NCI-H146 treated with DMSO at 0.1 percent for 48 hours (cell line): ENCODE measurements at regions not wholly inside any gene's neighbourhood (a gene's known extent, or its start where the extent isn't known, plus 50 kb on each side); places are given as distances from the start of the nearest gene placed in this dataset.
"Not testable (repeated sequence)": the region's sequence is repeated elsewhere in the genome, so short reads cannot be mapped to it uniquely, and the experiment has no call there.

ENCODE experiments used
- DNase-seq: peaks from one replicate; lab custom pipeline; 2025; ENCODE audit not compliant: unreplicated experiment; lab: John Stamatoyannopoulos, UW

- no peak for DNase-seq
Observed at GRCh38 chr3:137582484-137582883, 181.6 kb upstream of the SOX14 start.

DNA sequence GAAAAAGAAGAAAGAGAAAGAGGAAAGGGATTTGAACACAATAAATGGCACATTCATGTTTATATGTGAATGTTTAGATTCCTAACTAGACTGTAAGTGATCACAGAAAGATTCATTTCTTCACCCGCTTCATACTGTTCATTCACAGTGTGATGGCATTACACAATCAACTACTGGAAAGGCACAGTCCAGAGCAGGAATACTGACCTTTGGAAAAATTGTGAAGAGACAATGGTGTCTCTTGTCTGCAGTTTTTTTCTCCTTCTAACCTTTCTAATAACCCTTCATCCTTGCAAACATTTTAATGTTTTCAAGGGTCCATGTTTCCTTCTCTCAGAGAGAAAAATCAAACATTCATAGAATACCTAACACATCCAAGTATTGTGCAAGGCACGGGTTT lies 180.9 kb upstream of the SOX14 start:
- DNase-seq, result no peak

GRCh38 chr3:137588871-137589270 lies 175.2 kb upstream of the SOX14 start:
- no peak for DNase-seq

- not testable (repeated sequence) for DNase-seq
Observed at GRCh38 chr3:137595415-137595814, 168.7 kb upstream of the SOX14 start.

DNA sequence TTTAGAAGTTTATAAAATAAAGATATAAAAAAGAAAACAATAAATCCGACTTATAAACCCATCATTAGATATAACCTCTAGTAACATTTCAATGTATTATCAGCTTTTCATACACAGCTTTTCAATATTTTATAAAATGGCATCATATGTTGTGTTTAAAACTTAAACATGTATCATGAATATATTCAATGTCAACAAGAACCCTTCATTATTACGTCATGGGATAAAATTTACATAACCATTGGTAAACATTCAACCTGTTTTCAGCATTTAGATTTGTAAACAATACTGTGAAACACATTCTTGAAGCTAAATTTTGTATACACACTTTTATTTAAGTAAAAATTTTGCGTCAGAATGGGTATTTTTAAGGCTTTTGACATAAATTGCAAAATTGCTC lies 153.4 kb upstream of the SOX14 start:
- no peak for DNase-seq

DNA sequence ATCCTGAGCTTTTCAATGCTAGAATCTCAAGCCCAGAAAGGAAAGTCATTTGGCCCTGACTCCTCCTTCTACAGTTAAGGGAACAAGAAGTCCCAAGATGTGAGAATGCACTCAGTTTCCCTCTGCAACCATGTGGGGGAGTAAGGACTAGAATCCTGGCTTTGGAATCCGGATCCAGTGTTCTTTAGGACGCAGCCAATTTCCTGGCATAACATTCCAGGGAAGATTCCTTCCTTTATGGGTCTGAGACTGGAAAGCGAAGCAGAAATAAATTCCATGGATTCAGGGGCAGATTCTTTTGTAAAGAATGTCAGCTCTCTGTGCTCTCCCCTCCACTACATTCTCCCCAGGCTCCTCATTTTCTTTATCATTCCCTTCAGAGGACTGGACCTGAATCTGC lies 151.8 kb upstream of the SOX14 start:
- DNase-seq, result no peak

- no peak for DNase-seq
Observed at GRCh38 chr3:137615659-137616418, 148.3 kb upstream of the SOX14 start.

DNA sequence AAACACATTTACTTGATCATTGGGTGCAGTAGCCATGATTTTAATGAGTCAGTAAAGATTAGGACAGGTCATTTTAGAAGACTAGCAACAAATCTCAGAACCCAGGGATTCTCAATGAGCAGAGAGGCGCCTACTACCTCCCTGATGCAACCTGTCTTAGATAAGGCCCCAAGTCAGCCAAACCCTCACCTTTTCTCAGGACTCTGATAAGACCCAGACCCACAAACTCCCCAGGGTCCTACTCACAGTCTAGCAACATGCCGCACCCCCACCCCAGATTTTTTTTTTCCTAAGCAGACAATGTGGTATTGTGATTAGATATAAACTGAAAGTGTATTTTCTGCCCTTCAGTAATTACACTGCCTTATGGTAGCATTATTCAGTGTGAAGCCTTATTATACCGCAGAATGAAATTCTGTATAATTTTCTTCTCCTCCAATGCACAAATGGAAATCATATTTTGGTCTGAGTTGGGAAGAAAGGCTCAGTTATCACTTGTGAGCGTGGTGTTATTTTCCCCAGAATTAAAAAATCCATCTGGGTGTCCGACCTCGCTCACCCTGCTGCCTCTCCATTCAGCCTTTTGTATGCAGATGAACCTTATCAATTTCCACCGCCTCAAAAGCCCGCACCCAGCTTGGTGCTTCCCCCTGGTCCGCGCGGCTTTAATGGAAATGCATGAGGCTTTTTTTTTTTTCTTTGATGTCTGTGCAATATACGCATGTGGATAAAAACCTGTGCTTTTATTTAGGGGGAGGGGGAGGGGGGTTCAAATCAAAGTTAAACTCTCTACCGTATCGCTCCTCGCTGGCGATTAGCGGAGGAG lies 122.0 kb upstream of the SOX14 start:
- DNase-seq, result no peak

- DNase-seq, result no peak
Observed at GRCh38 chr3:137642831-137643230, 121.3 kb upstream of the SOX14 start.

DNA sequence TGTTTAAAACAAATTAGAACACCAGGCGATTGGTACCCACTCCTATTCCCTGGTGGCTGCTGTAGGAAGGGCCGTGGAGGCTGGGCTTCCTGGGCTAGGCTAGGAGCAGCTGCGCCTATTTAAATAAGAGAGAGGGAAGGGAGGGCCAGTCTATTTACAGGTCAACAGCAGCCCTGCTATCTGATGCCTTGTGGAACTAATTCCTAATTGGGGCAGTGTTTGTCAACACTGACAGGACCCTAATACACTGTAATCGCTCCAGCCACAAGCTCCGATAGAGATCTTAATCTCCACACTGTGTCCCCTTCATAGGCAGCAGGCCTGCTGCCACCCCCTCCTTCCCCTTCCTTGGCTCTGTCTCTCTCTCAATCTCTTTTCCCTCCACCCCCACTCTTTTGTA lies 116.9 kb upstream of the SOX14 start:
- DNase-seq, result no peak

- no peak for DNase-seq
Observed at GRCh38 chr3:137669519-137670060, 94.5 kb upstream of the SOX14 start.

GRCh38 chr3:137687181-137687879 lies 76.8 kb upstream of the SOX14 start:
- no peak for DNase-seq

GRCh38 chr3:137692803-137693431 lies 71.2 kb upstream of the SOX14 start:
- peak; percentile 17 for DNase-seq

DNA sequence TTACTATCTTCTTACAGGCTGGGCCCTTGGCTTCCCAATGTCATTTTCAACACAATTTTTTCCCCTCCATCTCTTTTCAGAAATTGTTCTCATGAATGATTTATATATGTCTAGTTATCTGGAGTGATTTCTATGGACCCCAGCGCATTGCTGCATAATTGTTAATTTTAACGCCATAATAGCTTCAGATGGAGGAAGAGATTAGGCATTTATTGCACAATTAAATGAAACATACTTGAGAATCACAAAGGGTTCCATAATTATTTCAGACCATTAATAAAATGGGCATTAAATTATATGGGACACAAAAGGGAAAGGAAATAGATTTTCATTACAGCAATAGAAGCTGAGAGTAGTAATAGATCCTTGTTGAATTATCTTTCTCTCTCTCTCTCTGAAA lies 70.3 kb upstream of the SOX14 start:
- no peak for DNase-seq

GRCh38 chr3:137694836-137695235 lies 69.3 kb upstream of the SOX14 start:
- no peak for DNase-seq

- DNase-seq, result no peak
Observed at GRCh38 chr3:137695351-137695750, 68.8 kb upstream of the SOX14 start.

DNA sequence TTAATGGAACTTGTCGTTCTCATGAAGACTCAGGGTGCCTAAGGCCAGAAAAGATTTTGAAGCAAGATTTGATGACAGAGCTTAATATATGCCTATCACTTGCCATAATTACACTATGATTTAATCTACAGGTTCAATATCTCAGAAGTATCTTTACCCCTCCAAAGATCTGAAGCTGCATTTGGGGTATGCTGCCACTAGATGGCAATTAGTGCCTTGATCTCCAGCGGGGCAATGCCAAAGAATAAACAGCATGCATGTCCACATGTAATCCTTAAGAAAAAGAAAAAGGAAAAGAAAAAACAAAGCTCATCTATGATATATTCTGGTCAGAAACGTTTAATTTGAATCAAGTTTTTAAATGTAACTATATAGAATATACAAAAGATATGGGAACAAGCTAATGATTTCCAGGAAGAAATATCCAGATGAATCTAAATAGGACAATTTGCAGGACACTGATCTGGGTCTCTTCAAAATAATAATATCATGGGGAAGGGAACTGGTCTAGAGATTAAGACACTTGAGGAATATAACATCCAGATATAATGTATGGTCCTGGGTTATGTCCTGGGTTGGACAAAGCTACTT lies 55.0 kb upstream of the SOX14 start:
- no peak for DNase-seq

- not testable (repeated sequence) for DNase-seq
Observed at GRCh38 chr3:137713965-137714364, 50.1 kb upstream of the SOX14 start.
